GM13976 (cell line): ENCODE measurements at regions not wholly inside any gene's neighbourhood (a gene's known extent, or its start where the extent isn't known, plus 50 kb on each side); places are given as distances from the start of the nearest gene placed in this dataset.
"Not testable (repeated sequence)": the region's sequence is repeated elsewhere in the genome, so short reads cannot be mapped to it uniquely, and the experiment has no call there.

Source experiments
- DNase-seq: peaks from one replicate; pipeline ENCODE4 v3.0.0; 2012; ENCODE audit warnings: low spot score
- CTCF ChIP-seq: IDR thresholded peaks from 2 replicates; pipeline ENCODE4 v1.5.1; 2012; ENCODE audit warnings: borderline replicate concordance, mild to moderate bottlenecking; ENCODE audit not compliant: insufficient read depth; ENCODE audit errors: extremely low read depth, missing control alignments, control extremely low read depth
- in situ Hi-C: fragments of 300-500 bp; cut with MboI; formaldehyde crosslinking; loops from one replicate; pipeline ENCODE4 v1.12.0; 2022; ENCODE audit warnings: low sequenced_read_pairs, mixed read lengths, inconsistent platforms; ENCODE audit not compliant: unreplicated experiment

GRCh38 chr5:24999732-25000131 lies 355.0 kb upstream of the CDH10 start:
- no peak for TF ChIP-seq CTCF
- in situ Hi-C loops: no loop called here
- no peak for DNase-seq

GRCh38 chr5:24998641-24999040 lies 353.9 kb upstream of the CDH10 start:
- TF ChIP-seq CTCF: no peak
- in situ Hi-C loops: no loop called here
- no peak for DNase-seq

GRCh38 chr5:24986326-24986725 lies 341.5 kb upstream of the CDH10 start:
- no peak for DNase-seq
- in situ Hi-C loops: no loop called here
- TF ChIP-seq CTCF: no peak

- DNase-seq, in situ Hi-C loops: not testable (repeated sequence)
Observed at GRCh38 chr5:24978552-24978951, 333.8 kb upstream of the CDH10 start.

- in situ Hi-C loops: no loop called here
- TF ChIP-seq CTCF: no peak
- DNase-seq: no peak
Observed at GRCh38 chr5:24963611-24964010, 318.8 kb upstream of the CDH10 start.

GRCh38 chr5:24923400-24923799 lies 278.6 kb upstream of the CDH10 start:
- in situ Hi-C loops: no loop called here
- TF ChIP-seq CTCF: no peak
- DNase-seq: no peak

- in situ Hi-C loops: no loop called here
- DNase-seq: no peak
- TF ChIP-seq CTCF: no peak
Observed at GRCh38 chr5:24918676-24919075, 273.9 kb upstream of the CDH10 start.
